Neural cell (in vitro differentiated cells): ENCODE measurements at regions not wholly inside any gene's neighbourhood (a gene's known extent, or its start where the extent isn't known, plus 50 kb on each side); places are given as distances from the start of the nearest gene placed in this dataset.

Source experiments
- EP300 ChIP-seq: fragments of 450-650 bp; conservative IDR thresholded peaks from 2 replicates; pipeline ENCODE4 v1.6.1; 2014; ENCODE audit warnings: antibody characterized with exemption, mild to moderate bottlenecking, moderate library complexity; ENCODE audit not compliant: poor library complexity, severe bottlenecking
- EZH2 ChIP-seq: fragments of 200-600, 300-800 bp; shearing (Covaris generic), sonication (generic); IDR thresholded peaks from 2 replicates; pipeline ENCODE4 v1.6.1; 2014; ENCODE audit warnings: antibody characterized with exemption, low read length, borderline replicate concordance, mild to moderate bottlenecking; ENCODE audit not compliant: insufficient read depth, poor library complexity, severe bottlenecking
- POLR2AphosphoS5 ChIP-seq: IDR thresholded peaks from 2 replicates; pipeline ENCODE4 v1.6.1; 2012
- RAD21 ChIP-seq: fragments of 450-650 bp; conservative IDR thresholded peaks from 2 replicates; pipeline ENCODE4 v1.6.1; 2014; ENCODE audit warnings: antibody characterized with exemption, mild to moderate bottlenecking, moderate library complexity
- TF ChIP-seq, protein P1 (sequence below): fragments of 450-650 bp; IDR thresholded peaks from 2 replicates; pipeline ENCODE4 v1.5.1; 2014; ENCODE audit warnings: antibody characterized with exemption, mild to moderate bottlenecking, moderate library complexity; ENCODE audit not compliant: poor library complexity, severe bottlenecking
- TF ChIP-seq, protein P2 (sequence below): IDR thresholded peaks from 2 replicates; pipeline ENCODE4 v1.6.1; 2012; ENCODE audit warnings: borderline replicate concordance

DNA sequence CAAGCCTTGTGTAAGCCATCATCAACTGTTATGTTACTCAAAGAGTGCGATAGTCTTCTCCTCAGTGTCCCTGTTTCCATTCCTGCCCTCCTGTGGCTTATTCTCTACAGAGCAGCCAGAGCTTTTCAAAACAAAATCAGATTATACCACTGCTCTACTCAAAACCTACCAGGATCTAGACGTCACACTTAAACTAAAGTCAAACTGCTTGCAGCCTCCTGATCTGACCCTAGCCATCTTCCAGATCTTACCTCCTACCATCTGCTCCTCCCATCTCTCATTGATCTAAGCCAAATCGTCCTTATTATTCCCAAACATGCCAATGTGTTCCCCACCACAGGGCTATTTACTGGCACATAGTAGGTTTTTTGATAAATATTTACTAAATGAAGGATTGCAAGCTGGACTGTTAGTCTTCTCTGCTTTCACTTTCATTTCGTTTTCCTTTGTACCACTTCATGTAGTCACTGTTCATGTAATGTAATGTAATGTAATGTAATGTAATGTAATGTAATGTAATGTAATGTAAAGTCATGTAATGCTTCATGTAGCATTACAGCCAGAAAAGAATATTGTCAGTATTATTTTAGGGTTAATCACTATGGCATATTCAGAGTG is 116.1 kb downstream of the GPR37 start:
- TF ChIP-seq, protein P1, sequence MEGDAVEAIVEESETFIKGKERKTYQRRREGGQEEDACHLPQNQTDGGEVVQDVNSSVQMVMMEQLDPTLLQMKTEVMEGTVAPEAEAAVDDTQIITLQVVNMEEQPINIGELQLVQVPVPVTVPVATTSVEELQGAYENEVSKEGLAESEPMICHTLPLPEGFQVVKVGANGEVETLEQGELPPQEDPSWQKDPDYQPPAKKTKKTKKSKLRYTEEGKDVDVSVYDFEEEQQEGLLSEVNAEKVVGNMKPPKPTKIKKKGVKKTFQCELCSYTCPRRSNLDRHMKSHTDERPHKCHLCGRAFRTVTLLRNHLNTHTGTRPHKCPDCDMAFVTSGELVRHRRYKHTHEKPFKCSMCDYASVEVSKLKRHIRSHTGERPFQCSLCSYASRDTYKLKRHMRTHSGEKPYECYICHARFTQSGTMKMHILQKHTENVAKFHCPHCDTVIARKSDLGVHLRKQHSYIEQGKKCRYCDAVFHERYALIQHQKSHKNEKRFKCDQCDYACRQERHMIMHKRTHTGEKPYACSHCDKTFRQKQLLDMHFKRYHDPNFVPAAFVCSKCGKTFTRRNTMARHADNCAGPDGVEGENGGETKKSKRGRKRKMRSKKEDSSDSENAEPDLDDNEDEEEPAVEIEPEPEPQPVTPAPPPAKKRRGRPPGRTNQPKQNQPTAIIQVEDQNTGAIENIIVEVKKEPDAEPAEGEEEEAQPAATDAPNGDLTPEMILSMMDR: no peak
- TF ChIP-seq EZH2 (no peak), RAD21 (no peak), EP300 (no peak), POLR2AphosphoS5 (no peak)
- TF ChIP-seq, protein P2, sequence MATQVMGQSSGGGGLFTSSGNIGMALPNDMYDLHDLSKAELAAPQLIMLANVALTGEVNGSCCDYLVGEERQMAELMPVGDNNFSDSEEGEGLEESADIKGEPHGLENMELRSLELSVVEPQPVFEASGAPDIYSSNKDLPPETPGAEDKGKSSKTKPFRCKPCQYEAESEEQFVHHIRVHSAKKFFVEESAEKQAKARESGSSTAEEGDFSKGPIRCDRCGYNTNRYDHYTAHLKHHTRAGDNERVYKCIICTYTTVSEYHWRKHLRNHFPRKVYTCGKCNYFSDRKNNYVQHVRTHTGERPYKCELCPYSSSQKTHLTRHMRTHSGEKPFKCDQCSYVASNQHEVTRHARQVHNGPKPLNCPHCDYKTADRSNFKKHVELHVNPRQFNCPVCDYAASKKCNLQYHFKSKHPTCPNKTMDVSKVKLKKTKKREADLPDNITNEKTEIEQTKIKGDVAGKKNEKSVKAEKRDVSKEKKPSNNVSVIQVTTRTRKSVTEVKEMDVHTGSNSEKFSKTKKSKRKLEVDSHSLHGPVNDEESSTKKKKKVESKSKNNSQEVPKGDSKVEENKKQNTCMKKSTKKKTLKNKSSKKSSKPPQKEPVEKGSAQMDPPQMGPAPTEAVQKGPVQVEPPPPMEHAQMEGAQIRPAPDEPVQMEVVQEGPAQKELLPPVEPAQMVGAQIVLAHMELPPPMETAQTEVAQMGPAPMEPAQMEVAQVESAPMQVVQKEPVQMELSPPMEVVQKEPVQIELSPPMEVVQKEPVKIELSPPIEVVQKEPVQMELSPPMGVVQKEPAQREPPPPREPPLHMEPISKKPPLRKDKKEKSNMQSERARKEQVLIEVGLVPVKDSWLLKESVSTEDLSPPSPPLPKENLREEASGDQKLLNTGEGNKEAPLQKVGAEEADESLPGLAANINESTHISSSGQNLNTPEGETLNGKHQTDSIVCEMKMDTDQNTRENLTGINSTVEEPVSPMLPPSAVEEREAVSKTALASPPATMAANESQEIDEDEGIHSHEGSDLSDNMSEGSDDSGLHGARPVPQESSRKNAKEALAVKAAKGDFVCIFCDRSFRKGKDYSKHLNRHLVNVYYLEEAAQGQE: no peak
